ENCODE measurements at regions not wholly inside any gene's neighbourhood (a gene's known extent, or its start where the extent isn't known, plus 50 kb on each side); places are given as distances from the start of the nearest gene placed in this dataset.

DNA sequence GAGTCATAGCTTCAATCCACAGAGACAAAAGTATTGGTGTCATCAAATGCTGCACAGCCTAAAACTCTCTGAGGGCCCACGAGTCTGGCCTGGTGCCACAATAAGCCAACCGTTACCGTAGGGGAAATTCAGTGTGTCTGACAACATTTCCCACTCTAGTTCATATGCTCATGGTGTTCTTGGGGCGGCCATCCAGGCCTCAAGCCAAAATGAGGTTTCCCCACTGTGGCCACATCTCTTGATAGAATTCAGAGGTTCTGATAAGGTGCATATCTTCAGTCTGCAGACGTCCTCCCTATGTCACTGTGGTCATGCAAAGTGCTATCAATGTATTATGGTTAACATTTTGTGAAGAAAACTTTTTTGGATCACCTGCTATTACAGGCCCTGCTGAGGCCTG lies 627.7 kb downstream of the QKI start (continued):
- TF ChIP-seq, protein P1, sequence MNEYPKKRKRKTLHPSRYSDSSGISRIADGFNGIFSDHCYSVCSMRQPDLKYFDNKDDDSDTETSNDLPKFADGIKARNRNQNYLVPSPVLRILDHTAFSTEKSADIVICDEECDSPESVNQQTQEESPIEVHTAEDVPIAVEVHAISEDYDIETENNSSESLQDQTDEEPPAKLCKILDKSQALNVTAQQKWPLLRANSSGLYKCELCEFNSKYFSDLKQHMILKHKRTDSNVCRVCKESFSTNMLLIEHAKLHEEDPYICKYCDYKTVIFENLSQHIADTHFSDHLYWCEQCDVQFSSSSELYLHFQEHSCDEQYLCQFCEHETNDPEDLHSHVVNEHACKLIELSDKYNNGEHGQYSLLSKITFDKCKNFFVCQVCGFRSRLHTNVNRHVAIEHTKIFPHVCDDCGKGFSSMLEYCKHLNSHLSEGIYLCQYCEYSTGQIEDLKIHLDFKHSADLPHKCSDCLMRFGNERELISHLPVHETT (CRISPR knock-in tag; conservative IDR thresholded peaks at IDR 0.05 in 1 of 2, IDR thresholded peaks at IDR 0.05 in 1 of 2), result peak in 1 of 2 experiments; percentile 81; a peak in 2 of 4 replicates
- TF ChIP-seq SMARCE1 (IDR thresholded peaks at IDR 0.05) (peak; percentile 26; the same call in 1 of the 2 replicates), ATF1 (CRISPR knock-in tag; IDR thresholded peaks at IDR 0.05) (no peak), ATF1 (tag; IDR thresholded peaks at IDR 0.05) (peak; percentile 57; the same call in 1 of the 2 replicates), RAD21 (CRISPR knock-in tag; conservative IDR thresholded peaks at IDR 0.05 in 1 of 2, IDR thresholded peaks at IDR 0.05 in 1 of 2) (0 out of 4 replicates have a peak, but pooled peaks of 1 of the 2 experiments have one; percentile 28), MAZ (CRISPR knock-in tag; conservative IDR thresholded peaks at IDR 0.05 in 1 of 2, IDR thresholded peaks at IDR 0.05 in 1 of 2) (peak in 1 of 2 experiments; percentile 74; a peak in 2 of 4 replicates), NR2C1 (IDR thresholded peaks at IDR 0.05) (no peak), NR2C1 (tag; IDR thresholded peaks at IDR 0.05) (no peak), SREBF1 (IDR thresholded peaks at IDR 0.05; ENCODE audit: borderline replicate concordance, low read depth, low read length) (no peak), GATAD2B (IDR thresholded peaks at IDR 0.05; ENCODE audit: borderline replicate concordance) (no peak), TCF3 (CRISPR knock-in tag; IDR thresholded peaks at IDR 0.05) (0 out of 2 replicates have a peak, but pooled peaks have one; percentile 25), HNRNPK (IDR thresholded peaks at IDR 0.05; ENCODE audit: low read depth, low read length, poor library complexity, severe bottlenecking) (no peak), NFIC (IDR thresholded peaks at IDR 0.05) (0 out of 2 replicates have a peak, but pooled peaks have one; percentile 8), GABPA (tag; conservative IDR thresholded peaks at IDR 0.05; ENCODE audit: low read depth) (peak; percentile 34; the same call in 1 of the 2 replicates), ZNF175 (CRISPR knock-in tag; IDR thresholded peaks at IDR 0.05; ENCODE audit: low read depth) (peak; percentile 89), CBFA2T3 (IDR thresholded peaks at IDR 0.05) (peak; percentile 24), GABPB2 (CRISPR knock-in tag; conservative IDR thresholded peaks at IDR 0.05) (no peak)
- TF ChIP-seq, protein P2, sequence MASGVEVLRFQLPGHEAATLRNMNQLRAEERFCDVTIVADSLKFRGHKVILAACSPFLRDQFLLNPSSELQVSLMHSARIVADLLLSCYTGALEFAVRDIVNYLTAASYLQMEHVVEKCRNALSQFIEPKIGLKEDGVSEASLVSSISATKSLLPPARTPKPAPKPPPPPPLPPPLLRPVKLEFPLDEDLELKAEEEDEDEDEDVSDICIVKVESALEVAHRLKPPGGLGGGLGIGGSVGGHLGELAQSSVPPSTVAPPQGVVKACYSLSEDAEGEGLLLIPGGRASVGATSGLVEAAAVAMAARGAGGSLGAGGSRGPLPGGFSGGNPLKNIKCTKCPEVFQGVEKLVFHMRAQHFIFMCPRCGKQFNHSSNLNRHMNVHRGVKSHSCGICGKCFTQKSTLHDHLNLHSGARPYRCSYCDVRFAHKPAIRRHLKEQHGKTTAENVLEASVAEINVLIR (CRISPR knock-in tag; IDR thresholded peaks at IDR 0.05), result peak; percentile 70; the same call in 1 of the 2 replicates
- TF ChIP-seq, protein P3, sequence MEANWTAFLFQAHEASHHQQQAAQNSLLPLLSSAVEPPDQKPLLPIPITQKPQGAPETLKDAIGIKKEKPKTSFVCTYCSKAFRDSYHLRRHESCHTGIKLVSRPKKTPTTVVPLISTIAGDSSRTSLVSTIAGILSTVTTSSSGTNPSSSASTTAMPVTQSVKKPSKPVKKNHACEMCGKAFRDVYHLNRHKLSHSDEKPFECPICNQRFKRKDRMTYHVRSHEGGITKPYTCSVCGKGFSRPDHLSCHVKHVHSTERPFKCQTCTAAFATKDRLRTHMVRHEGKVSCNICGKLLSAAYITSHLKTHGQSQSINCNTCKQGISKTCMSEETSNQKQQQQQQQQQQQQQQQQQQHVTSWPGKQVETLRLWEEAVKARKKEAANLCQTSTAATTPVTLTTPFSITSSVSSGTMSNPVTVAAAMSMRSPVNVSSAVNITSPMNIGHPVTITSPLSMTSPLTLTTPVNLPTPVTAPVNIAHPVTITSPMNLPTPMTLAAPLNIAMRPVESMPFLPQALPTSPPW (CRISPR knock-in tag; IDR thresholded peaks at IDR 0.05), result peak; percentile 43; the same call in 1 of the 2 replicates
- TF ChIP-seq, protein P4, sequence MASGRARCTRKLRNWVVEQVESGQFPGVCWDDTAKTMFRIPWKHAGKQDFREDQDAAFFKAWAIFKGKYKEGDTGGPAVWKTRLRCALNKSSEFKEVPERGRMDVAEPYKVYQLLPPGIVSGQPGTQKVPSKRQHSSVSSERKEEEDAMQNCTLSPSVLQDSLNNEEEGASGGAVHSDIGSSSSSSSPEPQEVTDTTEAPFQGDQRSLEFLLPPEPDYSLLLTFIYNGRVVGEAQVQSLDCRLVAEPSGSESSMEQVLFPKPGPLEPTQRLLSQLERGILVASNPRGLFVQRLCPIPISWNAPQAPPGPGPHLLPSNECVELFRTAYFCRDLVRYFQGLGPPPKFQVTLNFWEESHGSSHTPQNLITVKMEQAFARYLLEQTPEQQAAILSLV (tag; IDR thresholded peaks at IDR 0.05), result no peak

All from K562 (cell line).